SK-N-SH (cell line): ENCODE measurements at regions not wholly inside any gene's neighbourhood (a gene's known extent, or its start where the extent isn't known, plus 50 kb on each side); places are given as distances from the start of the nearest gene placed in this dataset.

Experiments
- CTCF ChIA-PET: fragments of 300-600, 350-600 bp; formaldehyde crosslinking; extraction: SDS; loops from one replicate; lab custom pipeline; 2021; lab: Yijun Ruan, JAX
- POLR2A ChIA-PET: fragments of 350-600 bp; sonication (Branson Sonifier 250); formaldehyde crosslinking; extraction: SDS; loops from one replicate; lab custom pipeline; 2020; ENCODE audit warnings: antibody characterized with exemption, inconsistent platforms; lab: Yijun Ruan, JAX
- DNase-seq: peaks from one replicate; pipeline ENCODE4 v3.0.0; 2012
- H2AFZ ChIP-seq: fragments of 200-600 bp; sonication (generic); 2 replicates; pipeline ENCODE4 v1.8.1; 2016; ENCODE audit warnings: antibody characterized with exemption, mild to moderate bottlenecking, low read depth
- H3F3A ChIP-seq: fragments of 200-600 bp; sonication (generic); replicated peaks from 2 replicates; pipeline ENCODE3; 2016; ENCODE audit warnings: antibody characterized with exemption, mild to moderate bottlenecking; ENCODE audit not compliant: insufficient read depth
- H3K27ac ChIP-seq, 2 experiments: fragments of 200-500 bp in 1 of 2; fragments of 200-600 bp in 1 of 2; sonication (Bioruptor generic) in 1 of 2; sonication (generic), shearing (Covaris generic) in 1 of 2; 2 replicates each; pipeline versions ENCODE4 v1.5.1 to v1.6.1; 2014 to 2016; ENCODE audit warnings: low read depth in 2 of 2, inconsistent platforms in 1 of 2, low read length in 1 of 2, mild to moderate bottlenecking in 1 of 2, mixed read lengths in 1 of 2
- H3K27me3 ChIP-seq: fragments of 200-600 bp; sonication (generic), shearing (Covaris generic); 2 replicates; pipeline ENCODE4 v1.6.1; 2016; ENCODE audit warnings: mixed run types; ENCODE audit not compliant: insufficient read depth
- H3K36me3 ChIP-seq, 2 experiments: fragments of 200-500 bp in 1 of 2; fragments of 200-600 bp in 1 of 2; sonication (Bioruptor generic) in 1 of 2; sonication (generic) in 1 of 2; replicated peaks in 1 of 2; 2 replicates each; pipeline versions ENCODE3 to v1.5.1; 2014 to 2016; ENCODE audit warnings: low read length in 1 of 2, mild to moderate bottlenecking in 1 of 2; ENCODE audit not compliant: insufficient read depth in 2 of 2, control insufficient read depth in 1 of 2
- H3K4me1 ChIP-seq, 2 experiments: fragments of 200-500 bp in 1 of 2; fragments of 200-600 bp in 1 of 2; sonication (Bioruptor generic) in 1 of 2; sonication (generic), shearing (Covaris generic) in 1 of 2; 2 replicates each; pipeline versions ENCODE4 v1.5.1 to v1.6.1; 2014 to 2016; ENCODE audit warnings: low read depth in 1 of 2, low read length in 1 of 2, mixed run types in 1 of 2; ENCODE audit not compliant: insufficient read depth in 2 of 2, control insufficient read depth in 1 of 2
- H3K4me2 ChIP-seq: fragments of 200-600 bp; sonication (generic), shearing (Covaris generic); 2 replicates; pipeline ENCODE4 v1.6.1; 2017; ENCODE audit warnings: mixed run types
- H3K4me3 ChIP-seq, 2 experiments: fragments of 200-500 bp in 1 of 2; fragments of 200-600 bp in 1 of 2; sonication (Bioruptor generic) in 1 of 2; sonication (generic), shearing (Covaris generic) in 1 of 2; 2 replicates each; pipeline versions ENCODE4 v1.5.1 to v1.8.1; 2014 to 2016; ENCODE audit warnings: low read depth in 2 of 2, inconsistent platforms in 1 of 2, low read length in 1 of 2, mild to moderate bottlenecking in 1 of 2, mixed read lengths in 1 of 2, moderate library complexity in 1 of 2
- H3K79me2 ChIP-seq: fragments of 200-600 bp; sonication (generic); 2 replicates; pipeline ENCODE4 v1.8.1; 2017; ENCODE audit warnings: mild to moderate bottlenecking; ENCODE audit not compliant: insufficient read depth
- H3K9ac ChIP-seq: fragments of 200-600 bp; sonication (generic); 2 replicates; pipeline ENCODE4 v1.6.1; 2017; ENCODE audit warnings: mixed run types
- H3K9me2 ChIP-seq: fragments of 200-600 bp; sonication (generic); 2 replicates; pipeline ENCODE4 v1.6.1; 2017; ENCODE audit warnings: mixed run types
- H3K9me3 ChIP-seq: fragments of 200-600 bp; sonication (generic); 2 replicates; pipeline ENCODE4 v1.6.1; 2017; ENCODE audit warnings: mixed run types, mild to moderate bottlenecking, moderate library complexity
- H4K20me1 ChIP-seq: fragments of 200-600 bp; sonication (generic); 2 replicates; pipeline ENCODE4 v1.6.1; 2017; ENCODE audit warnings: mild to moderate bottlenecking, mixed run types; ENCODE audit not compliant: insufficient read depth
- CHD2 ChIP-seq: fragments of 150-350 bp; IDR thresholded peaks from 2 replicates; pipeline ENCODE4 v1.6.1; 2018; ENCODE audit warnings: low read length; ENCODE audit not compliant: partially characterized antibody
- EZH2phosphoT487 ChIP-seq: fragments of 200-600 bp; sonication (generic); IDR thresholded peaks from 2 replicates; pipeline ENCODE4 v1.6.1; 2017; ENCODE audit warnings: low read depth, mixed run types, mild to moderate bottlenecking, antibody characterized with exemption, moderate library complexity, borderline replicate concordance
- FOSL2 ChIP-seq: IDR thresholded peaks from 2 replicates; pipeline ENCODE4 v1.4.0; 2012; ENCODE audit warnings: low read depth, mild to moderate bottlenecking, moderate library complexity, borderline replicate concordance
- FOXJ3 ChIP-seq: sonication (generic); formaldehyde crosslinking; IDR thresholded peaks from 2 replicates; pipeline ENCODE4 v1.5.1; 2020; ENCODE audit warnings: mild to moderate bottlenecking, missing genetic modification reagents
- NFIC ChIP-seq: IDR thresholded peaks from 2 replicates; pipeline ENCODE4 v1.4.0; 2012; ENCODE audit warnings: borderline replicate concordance
- RAD21 ChIP-seq: IDR thresholded peaks from 2 replicates; pipeline ENCODE4 v1.6.1; 2012; ENCODE audit warnings: mild to moderate bottlenecking, low read length
- RCOR1 ChIP-seq: fragments of 150-350 bp; IDR thresholded peaks from 2 replicates; pipeline ENCODE4 v1.6.1; 2017; ENCODE audit warnings: antibody characterized with exemption, low read length
- RFX5 ChIP-seq: IDR thresholded peaks from 2 replicates; pipeline ENCODE4 v1.6.1; 2012; ENCODE audit warnings: mild to moderate bottlenecking, improper control_type of control experiment, low read length
- RXRA ChIP-seq: IDR thresholded peaks from 2 replicates; pipeline ENCODE4 v1.4.0; 2012; ENCODE audit warnings: low read depth, mild to moderate bottlenecking, borderline replicate concordance
- TEAD4 ChIP-seq: IDR thresholded peaks from 2 replicates; pipeline ENCODE4 v1.4.0; 2012; ENCODE audit warnings: mild to moderate bottlenecking, borderline replicate concordance; ENCODE audit not compliant: insufficient read depth
- WGBS: methylation state at CpG from one replicate; pipeline ENCODE4 v1.1.6; 2017; ENCODE audit warnings: low lambda C conversion rate; 5-methylcytosine and 5-hydroxymethylcytosine counted together
- TF ChIP-seq, protein P1 (sequence below): fragments of 150-350 bp; IDR thresholded peaks from 2 replicates; pipeline ENCODE4 v1.6.1; 2016; ENCODE audit warnings: mild to moderate bottlenecking, low read depth, low read length
- TF ChIP-seq, protein P2 (sequence below): fragments of 200-600 bp; sonication (generic); IDR thresholded peaks from 2 replicates; pipeline ENCODE4 v1.6.1; 2017; ENCODE audit warnings: antibody characterized with exemption, mild to moderate bottlenecking, moderate library complexity
- TF ChIP-seq, protein P3 (sequence below): IDR thresholded peaks from 2 replicates; pipeline ENCODE4 v1.6.1; 2012; ENCODE audit warnings: mild to moderate bottlenecking, low read depth, low read length, moderate library complexity
- TF ChIP-seq, protein P4 (sequence below): fragments of 150-350 bp; IDR thresholded peaks from 2 replicates; pipeline ENCODE4 v1.6.1; 2017; ENCODE audit warnings: antibody characterized with exemption, low read length, low read depth, borderline replicate concordance
- TF ChIP-seq, protein P5 (sequence below): IDR thresholded peaks from 2 replicates; pipeline ENCODE4 v1.4.0; 2012; ENCODE audit warnings: low read depth, borderline replicate concordance

DNA sequence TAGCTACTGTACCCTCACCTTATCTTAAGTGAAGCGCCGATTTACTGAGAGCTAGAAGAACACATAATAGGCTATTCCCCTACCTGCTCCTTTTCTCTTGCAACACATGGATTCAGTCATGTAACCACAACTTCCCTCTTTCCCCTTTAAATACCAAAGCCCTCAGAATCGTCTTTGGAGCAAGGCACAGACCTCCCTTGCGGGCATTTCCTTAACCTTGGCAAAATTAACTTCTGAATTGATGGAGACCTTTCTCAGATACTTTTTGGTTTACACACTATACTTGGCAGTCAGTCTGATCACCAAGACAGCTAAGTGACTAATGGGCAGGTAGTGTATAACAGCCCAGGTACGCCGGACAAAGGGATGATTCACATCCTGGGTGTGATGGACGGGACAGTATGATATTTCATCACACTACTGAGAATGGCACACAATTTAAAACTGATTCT is 72.7 kb upstream of the SEC61G start:
- H3K36me3 ChIP-seq = no peaks in the 10 kb centered on the region
- DNase-seq = no peak
- 80% methylated on average over 7 of the region's 7 CpGs for WGBS
- no peaks in the 10 kb centered on the region for H3K27me3 ChIP-seq
- no peak overlapping the region for H3K4me3 ChIP-seq
- ChIA-PET POLR2A (no interaction called here), CTCF (interaction anchor here (1.2 to 1.8 kb wide), 3 partner anchors 11 to 423 kb away, joined by 3 to 6 read pairs (median 3); no protein-coding TSS in a partner anchor)
- no peak overlapping the region for H3K27ac ChIP-seq
- no peak overlapping the region for H3K9ac ChIP-seq
- no peak overlapping the region for H3K4me2 ChIP-seq
- H3K4me1 ChIP-seq = no peaks in the 10 kb centered on the region
- no peaks in the 10 kb centered on the region for H3K9me2 ChIP-seq
- H4K20me1 ChIP-seq = no peaks in the 10 kb centered on the region
- 0 out of 2 replicates have a peak, but pooled peaks cover 4% of the 10 kb centered on the region for H3K9me3 ChIP-seq
- no peaks in the 10 kb centered on the region for H3F3A ChIP-seq
- TF ChIP-seq, protein P1, sequence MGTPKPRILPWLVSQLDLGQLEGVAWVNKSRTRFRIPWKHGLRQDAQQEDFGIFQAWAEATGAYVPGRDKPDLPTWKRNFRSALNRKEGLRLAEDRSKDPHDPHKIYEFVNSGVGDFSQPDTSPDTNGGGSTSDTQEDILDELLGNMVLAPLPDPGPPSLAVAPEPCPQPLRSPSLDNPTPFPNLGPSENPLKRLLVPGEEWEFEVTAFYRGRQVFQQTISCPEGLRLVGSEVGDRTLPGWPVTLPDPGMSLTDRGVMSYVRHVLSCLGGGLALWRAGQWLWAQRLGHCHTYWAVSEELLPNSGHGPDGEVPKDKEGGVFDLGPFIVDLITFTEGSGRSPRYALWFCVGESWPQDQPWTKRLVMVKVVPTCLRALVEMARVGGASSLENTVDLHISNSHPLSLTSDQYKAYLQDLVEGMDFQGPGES = no peak
- no peak for TF ChIP-seq RAD21
- TF ChIP-seq, protein P2, sequence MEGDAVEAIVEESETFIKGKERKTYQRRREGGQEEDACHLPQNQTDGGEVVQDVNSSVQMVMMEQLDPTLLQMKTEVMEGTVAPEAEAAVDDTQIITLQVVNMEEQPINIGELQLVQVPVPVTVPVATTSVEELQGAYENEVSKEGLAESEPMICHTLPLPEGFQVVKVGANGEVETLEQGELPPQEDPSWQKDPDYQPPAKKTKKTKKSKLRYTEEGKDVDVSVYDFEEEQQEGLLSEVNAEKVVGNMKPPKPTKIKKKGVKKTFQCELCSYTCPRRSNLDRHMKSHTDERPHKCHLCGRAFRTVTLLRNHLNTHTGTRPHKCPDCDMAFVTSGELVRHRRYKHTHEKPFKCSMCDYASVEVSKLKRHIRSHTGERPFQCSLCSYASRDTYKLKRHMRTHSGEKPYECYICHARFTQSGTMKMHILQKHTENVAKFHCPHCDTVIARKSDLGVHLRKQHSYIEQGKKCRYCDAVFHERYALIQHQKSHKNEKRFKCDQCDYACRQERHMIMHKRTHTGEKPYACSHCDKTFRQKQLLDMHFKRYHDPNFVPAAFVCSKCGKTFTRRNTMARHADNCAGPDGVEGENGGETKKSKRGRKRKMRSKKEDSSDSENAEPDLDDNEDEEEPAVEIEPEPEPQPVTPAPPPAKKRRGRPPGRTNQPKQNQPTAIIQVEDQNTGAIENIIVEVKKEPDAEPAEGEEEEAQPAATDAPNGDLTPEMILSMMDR = no peak
- H3K79me2 ChIP-seq = no peaks in the 10 kb centered on the region
- no peak overlapping the region for H2AFZ ChIP-seq

DNA sequence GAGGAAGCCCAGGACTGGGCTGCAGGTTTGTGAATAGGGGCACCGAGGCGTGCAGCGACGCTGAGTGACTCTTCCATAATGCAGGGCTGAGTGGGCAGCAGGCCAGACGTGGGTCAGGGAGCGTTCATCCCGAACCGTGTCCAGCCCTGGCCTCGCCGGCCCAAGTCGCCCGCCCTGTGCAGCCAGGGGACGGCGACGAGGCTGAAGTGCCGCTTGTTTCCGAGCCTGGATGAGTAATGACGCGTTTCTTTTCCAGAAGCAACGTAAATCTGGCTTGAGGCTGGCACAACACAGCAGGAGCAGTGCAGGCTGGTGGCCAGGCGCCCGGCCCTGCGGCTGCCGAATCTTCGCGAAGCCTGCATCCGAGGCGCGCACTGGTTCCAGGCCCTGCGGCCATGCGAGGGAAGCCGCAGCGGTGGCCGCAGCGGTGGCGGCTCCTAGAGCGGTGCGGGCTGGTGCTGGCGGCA is 74.0 kb upstream of the SEC61G start:
- POLR2A ChIA-PET = no interaction called here
- no peaks in the 10 kb centered on the region for H3K79me2 ChIP-seq
- DNase-seq = no peak
- H4K20me1 ChIP-seq = no peaks in the 10 kb centered on the region
- no peaks in the 10 kb centered on the region for H3K4me1 ChIP-seq
- H3K9me3 ChIP-seq = 0 out of 2 replicates have a peak, but pooled peaks cover 4% of the 10 kb centered on the region
- no peaks in the 10 kb centered on the region for H3K9me2 ChIP-seq
- no peaks in the 10 kb centered on the region for H3F3A ChIP-seq
- no peaks in the 10 kb centered on the region for H3K27me3 ChIP-seq
- CTCF ChIA-PET = interaction anchor here (1.3 kb wide), 1 partner anchor 59 kb away, joined by 4 read pairs; no protein-coding TSS in a partner anchor
- H3K4me2 ChIP-seq = no peak overlapping the region
- no peak overlapping the region for H3K9ac ChIP-seq
- no peak overlapping the region for H3K27ac ChIP-seq
- no peak overlapping the region for H2AFZ ChIP-seq
- H3K36me3 ChIP-seq = no peaks in the 10 kb centered on the region
- H3K4me3 ChIP-seq = no peak overlapping the region
- whole genome bisulfite sequencing = 95% methylated on average over 39 of the region's 39 CpGs
- no peak for TF ChIP-seq FOSL2
- TF ChIP-seq RFX5 = no peak
- TF ChIP-seq FOXJ3 (CRISPR knock-in tag) = no peak
- TF ChIP-seq, protein P3, sequence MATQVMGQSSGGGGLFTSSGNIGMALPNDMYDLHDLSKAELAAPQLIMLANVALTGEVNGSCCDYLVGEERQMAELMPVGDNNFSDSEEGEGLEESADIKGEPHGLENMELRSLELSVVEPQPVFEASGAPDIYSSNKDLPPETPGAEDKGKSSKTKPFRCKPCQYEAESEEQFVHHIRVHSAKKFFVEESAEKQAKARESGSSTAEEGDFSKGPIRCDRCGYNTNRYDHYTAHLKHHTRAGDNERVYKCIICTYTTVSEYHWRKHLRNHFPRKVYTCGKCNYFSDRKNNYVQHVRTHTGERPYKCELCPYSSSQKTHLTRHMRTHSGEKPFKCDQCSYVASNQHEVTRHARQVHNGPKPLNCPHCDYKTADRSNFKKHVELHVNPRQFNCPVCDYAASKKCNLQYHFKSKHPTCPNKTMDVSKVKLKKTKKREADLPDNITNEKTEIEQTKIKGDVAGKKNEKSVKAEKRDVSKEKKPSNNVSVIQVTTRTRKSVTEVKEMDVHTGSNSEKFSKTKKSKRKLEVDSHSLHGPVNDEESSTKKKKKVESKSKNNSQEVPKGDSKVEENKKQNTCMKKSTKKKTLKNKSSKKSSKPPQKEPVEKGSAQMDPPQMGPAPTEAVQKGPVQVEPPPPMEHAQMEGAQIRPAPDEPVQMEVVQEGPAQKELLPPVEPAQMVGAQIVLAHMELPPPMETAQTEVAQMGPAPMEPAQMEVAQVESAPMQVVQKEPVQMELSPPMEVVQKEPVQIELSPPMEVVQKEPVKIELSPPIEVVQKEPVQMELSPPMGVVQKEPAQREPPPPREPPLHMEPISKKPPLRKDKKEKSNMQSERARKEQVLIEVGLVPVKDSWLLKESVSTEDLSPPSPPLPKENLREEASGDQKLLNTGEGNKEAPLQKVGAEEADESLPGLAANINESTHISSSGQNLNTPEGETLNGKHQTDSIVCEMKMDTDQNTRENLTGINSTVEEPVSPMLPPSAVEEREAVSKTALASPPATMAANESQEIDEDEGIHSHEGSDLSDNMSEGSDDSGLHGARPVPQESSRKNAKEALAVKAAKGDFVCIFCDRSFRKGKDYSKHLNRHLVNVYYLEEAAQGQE = no peak
- no peak for TF ChIP-seq NFIC
- TF ChIP-seq RCOR1 = no peak
- no peak for TF ChIP-seq TEAD4
- no peak for TF ChIP-seq EZH2phosphoT487
- no peak for TF ChIP-seq CHD2
- TF ChIP-seq, protein P4, sequence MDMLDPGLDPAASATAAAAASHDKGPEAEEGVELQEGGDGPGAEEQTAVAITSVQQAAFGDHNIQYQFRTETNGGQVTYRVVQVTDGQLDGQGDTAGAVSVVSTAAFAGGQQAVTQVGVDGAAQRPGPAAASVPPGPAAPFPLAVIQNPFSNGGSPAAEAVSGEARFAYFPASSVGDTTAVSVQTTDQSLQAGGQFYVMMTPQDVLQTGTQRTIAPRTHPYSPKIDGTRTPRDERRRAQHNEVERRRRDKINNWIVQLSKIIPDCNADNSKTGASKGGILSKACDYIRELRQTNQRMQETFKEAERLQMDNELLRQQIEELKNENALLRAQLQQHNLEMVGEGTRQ = no peak
- no peak for TF ChIP-seq RXRA
- TF ChIP-seq, protein P5, sequence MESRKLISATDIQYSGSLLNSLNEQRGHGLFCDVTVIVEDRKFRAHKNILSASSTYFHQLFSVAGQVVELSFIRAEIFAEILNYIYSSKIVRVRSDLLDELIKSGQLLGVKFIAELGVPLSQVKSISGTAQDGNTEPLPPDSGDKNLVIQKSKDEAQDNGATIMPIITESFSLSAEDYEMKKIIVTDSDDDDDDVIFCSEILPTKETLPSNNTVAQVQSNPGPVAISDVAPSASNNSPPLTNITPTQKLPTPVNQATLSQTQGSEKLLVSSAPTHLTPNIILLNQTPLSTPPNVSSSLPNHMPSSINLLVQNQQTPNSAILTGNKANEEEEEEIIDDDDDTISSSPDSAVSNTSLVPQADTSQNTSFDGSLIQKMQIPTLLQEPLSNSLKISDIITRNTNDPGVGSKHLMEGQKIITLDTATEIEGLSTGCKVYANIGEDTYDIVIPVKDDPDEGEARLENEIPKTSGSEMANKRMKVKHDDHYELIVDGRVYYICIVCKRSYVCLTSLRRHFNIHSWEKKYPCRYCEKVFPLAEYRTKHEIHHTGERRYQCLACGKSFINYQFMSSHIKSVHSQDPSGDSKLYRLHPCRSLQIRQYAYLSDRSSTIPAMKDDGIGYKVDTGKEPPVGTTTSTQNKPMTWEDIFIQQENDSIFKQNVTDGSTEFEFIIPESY = no peak
